OCI-LY3 (cell line): ENCODE measurements at regions not wholly inside any gene's neighbourhood (a gene's known extent, or its start where the extent isn't known, plus 50 kb on each side); places are given as distances from the start of the nearest gene placed in this dataset.

ENCODE experiments used
- H2AFZ ChIP-seq: fragments of 200-600, 300-600 bp; shearing (Covaris generic); 2 replicates; pipeline ENCODE4 v1.6.0; 2014; ENCODE audit warnings: antibody characterized with exemption, low read depth, low read length
- H3K27ac ChIP-seq: fragments of 200-600, 300-600 bp; sonication (generic); 2 replicates; pipeline ENCODE4 v1.5.1; 2014; ENCODE audit warnings: mild to moderate bottlenecking, low read length, moderate library complexity, mixed read lengths
- H3K27me3 ChIP-seq: fragments of 200-600, 300-600 bp; sonication (generic); 2 replicates; pipeline ENCODE4 v1.6.1; 2014; ENCODE audit warnings: low read depth, low read length, mixed read lengths
- H3K36me3 ChIP-seq: fragments of 200-600, 300-600 bp; sonication (generic); replicated peaks from 2 replicates; pipeline ENCODE3; 2014; ENCODE audit warnings: low read depth, low read length, mixed read lengths
- H3K4me1 ChIP-seq: fragments of 300-600, 200-600 bp; sonication (generic); 2 replicates; pipeline ENCODE4 v1.6.1; 2014; ENCODE audit warnings: low read length, mixed read lengths
- H3K4me2 ChIP-seq: fragments of 200-600, 300-600 bp; sonication (generic); 2 replicates; pipeline ENCODE4 v1.6.1; 2014; ENCODE audit warnings: low read length, mixed read lengths
- H3K4me3 ChIP-seq: fragments of 300-600, 200-600 bp; sonication (generic); 2 replicates; pipeline ENCODE4 v1.5.1; 2014; ENCODE audit warnings: antibody characterized with exemption, mild to moderate bottlenecking, low read length, moderate library complexity
- H3K79me2 ChIP-seq: fragments of 300-600, 200-600 bp; shearing (Covaris generic); 2 replicates; pipeline ENCODE4 v1.6.1; 2014; ENCODE audit warnings: mild to moderate bottlenecking, low read length, mixed read lengths
- H3K9ac ChIP-seq: fragments of 300-600, 200-600 bp; shearing (Covaris generic); 2 replicates; pipeline ENCODE4 v1.6.0; 2014; ENCODE audit warnings: mild to moderate bottlenecking, low read length, moderate library complexity
- H3K9me3 ChIP-seq: fragments of 200-600, 300-600 bp; shearing (Covaris generic); 2 replicates; pipeline ENCODE4 v1.6.1; 2014; ENCODE audit warnings: low read length, mixed read lengths; ENCODE audit not compliant: insufficient read depth
- H4K20me1 ChIP-seq: fragments of 200-600, 300-600 bp; sonication (generic); 2 replicates; pipeline ENCODE4 v1.6.1; 2016; ENCODE audit warnings: low read length, mixed read lengths; ENCODE audit not compliant: insufficient read depth
- CTCF ChIP-seq: fragments of 200-600, 300-600 bp; sonication (generic); IDR thresholded peaks from 2 replicates; pipeline ENCODE4 v1.5.1; 2014; ENCODE audit warnings: antibody characterized with exemption, low read length, low read depth
- EZH2phosphoT487 ChIP-seq: fragments of 200-600 bp; shearing (Covaris generic); IDR thresholded peaks from 2 replicates; pipeline ENCODE4 v1.6.1; 2018; ENCODE audit warnings: antibody characterized with exemption, mixed run types, low read depth

- TF ChIP-seq EZH2phosphoT487 (no peak), CTCF (no peak)
These were observed 49.8 kb upstream of the SCAF4 start for GRCh38 chr21:31781737-31782136.

More at GRCh38 chr21:31781737-31782136, 49.8 kb upstream of the SCAF4 start:
- Histone ChIP-seq H4K20me1 (no peaks in the 10 kb centered on the region), H3K4me1 (no peaks in the 10 kb centered on the region; the same call in 1 of the 2 replicates), H3K36me3 (no peaks in the 10 kb centered on the region), H3K4me3 (no peak overlapping the region), H3K4me2 (no peak overlapping the region), H3K9ac (no peak overlapping the region), H3K9me3 (no peaks in the 10 kb centered on the region), H3K27ac (no peak overlapping the region), H3K79me2 (no peaks in the 10 kb centered on the region), H2AFZ (no peak overlapping the region), H3K27me3 (no peaks in the 10 kb centered on the region)
